Activated CD4-positive, alpha-beta T cell treated with anti-CD3 and anti-CD28 coated beads for 48 hours (primary cell): ENCODE measurements at regions not wholly inside any gene's neighbourhood (a gene's known extent, or its start where the extent isn't known, plus 50 kb on each side); places are given as distances from the start of the nearest gene placed in this dataset.
A peak's percentile ranks its signal among the peaks of the same experiment; 100 is the strongest.

Source experiments
- DNase-seq: peaks from one replicate; pipeline ENCODE4 v3.0.0-alpha.2; 2020

- DNase-seq, result no peak
Observed at GRCh38 chr3:59326246-59327024, 276.6 kb upstream of the CFAP20DC start.

GRCh38 chr3:59321881-59322540, 272.2 kb upstream of the CFAP20DC start:
- DNase-seq, result no peak

DNA sequence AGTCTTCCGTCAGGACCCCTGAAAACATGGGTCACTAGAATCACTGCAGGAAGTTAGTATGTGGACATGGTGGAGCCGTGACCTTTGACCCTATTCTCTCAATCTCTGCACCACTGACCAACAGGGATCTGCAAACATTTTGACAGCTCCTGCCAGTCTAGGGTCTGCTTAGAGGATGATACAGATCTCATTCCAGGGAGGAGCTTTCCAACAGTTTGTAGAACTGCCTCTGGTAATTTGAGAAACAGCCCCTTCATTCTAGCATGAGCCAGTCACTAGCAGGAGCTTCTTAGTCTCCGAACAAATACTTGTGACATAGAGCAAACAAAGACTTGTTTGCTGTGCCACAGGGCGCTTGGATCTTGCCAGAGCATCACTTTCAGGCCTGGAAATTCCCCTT, 270.3 kb upstream of the CFAP20DC start:
- no peak for DNase-seq

DNA sequence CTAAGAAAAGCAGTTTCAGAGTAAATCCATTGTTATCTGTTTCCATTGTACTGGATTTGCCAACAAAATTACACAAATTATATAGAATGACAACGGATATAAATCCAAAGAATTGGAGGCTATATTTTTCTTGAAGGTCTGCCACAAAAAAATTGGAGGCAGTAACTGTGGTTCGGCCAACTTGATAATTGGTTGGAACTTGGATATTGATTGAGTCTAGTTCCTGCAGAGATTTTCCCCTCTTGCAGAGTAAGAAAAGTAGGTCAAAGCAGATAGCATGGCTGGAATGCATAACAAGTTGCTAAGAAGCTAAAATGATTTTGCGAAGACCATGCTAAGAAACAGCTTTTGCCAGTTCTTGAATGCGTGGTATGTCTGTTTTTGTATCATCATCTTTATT, 269.6 kb upstream of the CFAP20DC start:
- DNase-seq, result no peak

DNA sequence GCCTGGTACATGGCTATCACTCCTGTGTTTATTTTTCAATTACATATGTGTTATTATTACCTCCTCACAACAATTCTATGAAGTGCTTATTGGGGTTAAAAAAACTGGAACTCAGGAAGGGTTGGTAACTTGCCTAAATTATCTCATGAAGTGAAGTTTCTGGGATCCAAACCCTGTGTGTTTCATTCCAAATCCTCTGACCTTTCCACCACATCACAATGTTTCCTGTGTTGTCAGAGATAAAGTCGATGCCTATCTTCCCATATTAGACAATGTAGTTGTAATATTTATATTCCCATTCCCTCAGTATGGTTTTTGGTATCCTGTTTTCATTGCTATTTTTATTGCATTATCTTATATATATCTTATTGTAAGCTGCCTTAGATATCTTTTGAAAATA, 269.1 kb upstream of the CFAP20DC start:
- no peak for DNase-seq

- no peak for DNase-seq
Observed at GRCh38 chr3:59317386-59317785, 267.6 kb upstream of the CFAP20DC start.

- no peak for DNase-seq
Observed at GRCh38 chr3:59316688-59317275, 267.0 kb upstream of the CFAP20DC start.

DNA sequence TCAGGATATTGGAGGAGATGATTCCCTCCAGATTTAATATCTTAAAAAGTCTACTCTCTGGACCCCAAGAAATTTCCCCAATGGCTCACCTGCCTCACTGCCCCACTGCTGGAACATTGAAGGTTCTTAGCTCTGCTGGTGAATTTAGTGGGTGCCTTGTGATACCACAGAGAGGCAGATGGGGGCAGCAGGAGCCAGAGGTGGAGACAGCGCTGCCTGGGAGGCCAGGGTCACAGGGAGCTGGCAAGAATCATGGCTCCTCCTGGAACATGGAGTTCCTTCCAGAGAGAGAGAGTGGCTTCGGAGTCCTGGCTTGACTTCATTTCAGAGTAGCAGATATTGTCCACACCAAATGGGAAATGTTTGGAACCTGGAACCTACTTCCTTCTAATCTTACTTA, 263.5 kb upstream of the CFAP20DC start:
- peak; percentile 73 for DNase-seq

GRCh38 chr3:59311231-59311630, 261.4 kb upstream of the CFAP20DC start:
- no peak for DNase-seq

- DNase-seq, result no peak
Observed at GRCh38 chr3:59310736-59311135, 260.9 kb upstream of the CFAP20DC start.

DNA sequence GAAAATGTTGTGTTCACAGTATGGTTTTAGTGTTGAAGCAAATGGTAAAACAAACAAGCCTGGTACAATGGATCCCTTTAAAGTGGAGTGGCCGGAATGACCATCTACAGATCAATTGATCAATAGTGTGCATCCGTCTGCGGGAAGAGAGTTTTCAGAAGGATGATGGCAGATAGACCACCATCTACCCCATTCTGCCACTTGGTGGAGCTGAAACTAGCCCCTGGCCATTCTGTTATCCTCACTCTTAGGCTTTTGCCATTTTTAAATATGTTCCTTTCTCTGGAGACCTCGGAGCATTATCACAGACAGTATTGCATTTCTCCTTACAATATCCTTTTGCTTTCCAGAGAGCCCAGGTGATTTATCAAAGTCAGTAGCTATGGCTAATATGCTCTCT, 258.9 kb upstream of the CFAP20DC start:
- DNase-seq, result no peak

DNA sequence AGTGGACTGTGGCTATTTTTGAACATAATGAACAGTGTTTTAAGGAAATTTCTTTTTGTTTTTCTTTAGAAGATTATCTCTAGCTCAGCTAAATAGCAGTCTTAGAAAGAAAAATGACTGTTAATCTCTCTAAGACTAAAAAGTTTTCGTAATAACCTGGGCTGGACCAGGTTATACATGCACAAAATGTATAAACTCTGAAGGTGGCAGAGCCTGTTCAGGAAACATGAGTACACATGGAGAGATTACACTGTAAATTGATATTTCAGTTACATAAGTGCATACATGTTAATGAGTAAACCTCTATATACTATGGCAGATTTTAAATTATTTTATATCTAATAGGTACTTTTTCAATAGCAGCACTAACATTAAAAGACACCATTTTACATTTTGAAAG, 258.2 kb upstream of the CFAP20DC start:
- DNase-seq, result no peak

DNA sequence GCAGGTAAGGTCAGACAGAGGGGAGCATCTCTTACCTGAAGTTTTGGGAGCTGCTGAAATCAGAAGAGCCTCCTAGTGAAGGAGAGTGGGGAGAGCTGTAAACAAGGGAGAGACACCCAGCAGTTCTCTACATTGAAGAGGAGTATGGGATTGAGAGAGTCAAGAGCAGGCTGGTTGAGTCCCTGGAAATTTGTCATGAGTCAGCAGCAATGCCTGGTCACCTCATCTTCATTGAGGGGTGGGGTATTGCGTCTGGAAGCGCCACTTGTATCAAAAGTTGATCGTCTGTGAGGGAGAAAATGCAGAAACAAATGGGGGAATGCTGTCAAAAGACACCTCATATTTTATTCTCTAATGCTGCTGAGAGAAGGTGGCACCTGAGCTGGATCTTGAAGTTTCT, 256.6 kb upstream of the CFAP20DC start:
- DNase-seq, result no peak

- DNase-seq, result no peak
Observed at GRCh38 chr3:59304296-59304695, 254.5 kb upstream of the CFAP20DC start.

DNA sequence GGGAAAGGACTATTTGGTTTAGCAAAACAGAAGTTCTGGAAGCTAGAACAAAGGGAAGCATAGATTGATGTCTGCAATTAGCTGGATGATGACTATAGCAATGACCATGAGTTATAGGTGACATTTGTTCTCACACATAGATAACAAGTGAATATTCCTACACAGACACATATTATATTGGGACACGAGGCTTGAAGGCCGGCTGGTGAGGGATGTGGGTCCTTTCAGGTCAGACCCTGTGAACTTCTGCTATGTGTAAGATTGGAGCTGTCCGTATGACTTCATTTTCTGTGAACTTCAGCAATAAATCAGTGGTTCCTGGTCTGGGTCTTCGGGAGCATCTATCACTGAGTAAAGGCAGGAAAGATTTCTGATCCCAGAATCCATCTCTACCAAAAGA, 253.6 kb upstream of the CFAP20DC start:
- no peak for DNase-seq

- DNase-seq, result no peak
Observed at GRCh38 chr3:59302442-59302841, 252.6 kb upstream of the CFAP20DC start.

DNA sequence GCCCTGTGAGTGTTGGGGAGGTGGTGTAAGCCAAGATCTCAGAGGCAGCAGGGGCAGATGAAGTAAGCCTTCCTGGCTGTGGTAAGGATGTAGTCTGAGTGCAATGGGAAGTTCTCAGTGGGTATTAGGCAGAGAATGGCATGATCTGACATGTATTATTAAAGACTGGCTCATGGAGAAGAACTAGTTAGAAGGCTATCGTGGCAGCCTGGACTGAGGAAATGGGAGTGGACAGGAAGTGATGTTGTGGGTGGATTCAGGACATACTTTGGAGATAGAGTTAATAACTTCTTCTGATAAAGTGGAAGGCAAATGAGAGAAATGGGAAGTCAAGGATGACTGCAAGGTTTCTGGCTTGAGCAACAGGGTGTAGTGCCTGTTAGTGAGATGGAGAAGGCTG, 250.9 kb upstream of the CFAP20DC start:
- DNase-seq, result no peak

- DNase-seq, result no peak
Observed at GRCh38 chr3:59299561-59299960, 249.7 kb upstream of the CFAP20DC start.

- no peak for DNase-seq
Observed at GRCh38 chr3:59290358-59290757, 240.5 kb upstream of the CFAP20DC start.

DNA sequence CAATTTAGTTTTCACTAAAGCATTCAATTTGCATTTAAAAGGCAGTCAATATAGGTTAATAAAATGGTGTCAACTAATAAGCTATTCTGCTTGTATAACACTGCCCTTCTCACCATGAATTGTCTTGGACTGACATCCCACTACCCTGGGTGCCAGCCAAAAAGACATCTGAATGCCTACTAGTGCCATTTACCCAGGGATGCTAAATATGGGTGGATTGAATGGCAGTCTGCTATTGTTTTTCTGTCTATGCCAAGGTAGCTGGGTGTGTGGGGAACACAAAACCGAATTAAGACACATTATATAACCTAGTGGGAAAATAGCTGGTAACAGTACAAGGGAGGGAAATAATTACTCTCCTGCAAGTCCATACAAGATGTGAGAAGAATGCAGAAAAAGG, 240.0 kb upstream of the CFAP20DC start:
- no peak for DNase-seq

- DNase-seq, result no peak
Observed at GRCh38 chr3:59288951-59289350, 239.1 kb upstream of the CFAP20DC start.

- peak; percentile 54 for DNase-seq
Observed at GRCh38 chr3:59286791-59287531, 237.1 kb upstream of the CFAP20DC start.

- DNase-seq, result no peak
Observed at GRCh38 chr3:59285560-59285959, 235.7 kb upstream of the CFAP20DC start.

DNA sequence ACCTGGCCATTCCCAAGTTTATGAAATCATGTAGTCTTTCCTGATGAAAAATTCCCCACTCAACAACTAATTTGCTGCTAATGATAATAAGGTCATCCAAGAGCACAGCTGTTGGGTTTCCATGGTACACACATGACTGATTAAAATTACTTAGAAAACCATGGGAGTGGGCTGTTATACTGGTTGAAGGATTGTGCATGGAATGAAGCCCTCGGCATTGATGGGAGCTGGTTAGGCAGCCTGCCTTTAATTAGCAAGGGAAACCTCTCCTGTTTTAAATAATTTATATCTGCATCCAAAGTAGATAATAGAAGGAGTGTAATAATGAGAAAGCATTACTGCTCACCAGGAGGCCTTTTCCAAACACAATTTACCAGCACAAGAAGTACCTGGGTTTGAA, 235.1 kb upstream of the CFAP20DC start:
- DNase-seq, result no peak
